ENCODE measurements at regions not wholly inside any gene's neighbourhood (a gene's known extent, or its start where the extent isn't known, plus 50 kb on each side); places are given as distances from the start of the nearest gene placed in this dataset.
"Not testable (repeated sequence)": the region's sequence is repeated elsewhere in the genome, so short reads cannot be mapped to it uniquely, and the experiment has no call there.

DNA sequence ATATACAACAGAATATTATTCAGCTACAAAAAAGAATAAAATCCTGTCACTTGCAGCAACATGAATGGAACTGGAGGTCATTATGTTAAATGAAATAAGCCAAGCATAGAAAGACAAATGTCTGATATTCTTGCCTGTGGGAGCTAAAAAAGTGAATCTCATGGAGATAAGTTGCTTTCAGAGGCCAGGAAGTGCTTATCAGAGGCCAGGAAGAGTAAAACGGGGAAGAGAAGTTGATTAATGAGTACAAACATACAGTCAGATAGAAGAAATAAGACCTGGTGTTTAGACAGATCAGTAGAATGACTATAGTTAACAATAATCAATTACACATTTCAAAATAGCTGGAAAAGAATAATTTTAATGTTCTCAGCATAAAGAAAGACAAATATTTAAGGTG is 54.4 kb upstream of the CPHXL start:
- DNase-seq (ENCODE audit: low spot score), result no peak

DNA sequence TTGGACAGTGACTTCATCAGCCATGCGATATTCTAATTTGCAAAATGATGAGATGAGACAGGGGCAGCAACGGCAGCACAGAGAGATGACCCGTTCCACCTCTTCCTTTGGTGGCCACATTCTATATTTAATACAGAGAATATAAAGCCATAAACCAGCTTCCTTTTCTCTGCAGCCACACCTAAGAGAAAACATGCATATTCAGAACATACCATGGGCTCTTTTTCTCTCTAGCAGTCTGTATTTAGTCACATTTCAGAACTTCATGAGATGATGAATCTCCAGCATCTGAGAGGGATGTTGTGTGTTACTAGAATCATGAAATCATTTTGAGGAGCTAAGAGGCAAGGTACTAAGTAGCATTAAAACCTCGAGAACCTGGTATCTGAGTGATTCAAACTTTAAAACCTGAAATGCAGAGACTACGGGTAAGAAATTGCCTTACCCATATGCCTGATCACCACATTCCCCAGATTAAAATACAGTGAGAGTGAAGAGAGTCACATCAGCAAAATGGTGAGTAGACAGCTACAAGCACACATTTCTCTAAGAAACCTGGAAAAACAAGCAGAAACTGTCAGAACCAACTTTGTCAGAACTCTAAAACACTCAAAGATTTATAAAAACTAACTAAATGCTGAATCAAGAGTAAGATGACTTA is 55.5 kb upstream of the CPHXL start:
- no peak for DNase-seq (ENCODE audit: low spot score)

DNA sequence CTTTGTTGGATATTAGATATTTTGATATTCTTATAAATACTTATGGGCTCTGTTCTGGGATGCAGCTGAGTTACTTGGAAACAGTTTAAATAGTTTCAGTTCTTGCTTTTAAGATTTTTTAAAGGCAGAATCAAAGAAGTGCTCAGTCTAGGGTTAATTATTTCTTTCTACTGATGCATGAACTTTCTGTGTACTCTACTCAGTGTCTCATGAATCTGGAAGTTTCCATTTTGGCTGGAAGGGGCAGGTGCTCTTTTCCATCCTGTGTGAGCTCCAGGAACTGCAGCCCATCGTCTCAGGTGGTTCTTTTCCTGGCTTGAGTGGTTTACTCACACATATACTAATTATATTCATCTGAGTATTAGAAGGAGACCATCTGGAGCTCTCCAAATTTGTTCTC is 61.1 kb upstream of the CPHXL start:
- DNase-seq (ENCODE audit: low spot score), result no peak

DNA sequence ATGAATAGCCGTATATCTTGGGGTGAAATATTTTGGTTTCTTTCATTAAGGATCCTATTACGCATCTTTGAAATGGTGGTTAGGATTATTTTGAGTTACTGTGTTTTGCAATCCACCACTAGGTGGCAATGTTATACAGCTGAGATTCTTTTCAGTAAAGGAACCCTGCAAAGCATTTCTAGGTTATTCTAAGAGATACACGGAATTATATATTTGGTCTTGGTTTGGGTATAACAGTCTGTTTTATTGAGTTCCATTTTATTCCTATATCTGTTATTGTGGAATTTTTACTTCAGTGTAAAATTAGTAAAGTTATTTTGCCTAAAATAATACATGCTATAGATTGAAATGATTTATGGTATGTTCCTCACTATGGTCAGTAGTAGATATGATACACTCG is 62.9 kb upstream of the CPHXL start:
- no peak for DNase-seq (ENCODE audit: low spot score)

DNA sequence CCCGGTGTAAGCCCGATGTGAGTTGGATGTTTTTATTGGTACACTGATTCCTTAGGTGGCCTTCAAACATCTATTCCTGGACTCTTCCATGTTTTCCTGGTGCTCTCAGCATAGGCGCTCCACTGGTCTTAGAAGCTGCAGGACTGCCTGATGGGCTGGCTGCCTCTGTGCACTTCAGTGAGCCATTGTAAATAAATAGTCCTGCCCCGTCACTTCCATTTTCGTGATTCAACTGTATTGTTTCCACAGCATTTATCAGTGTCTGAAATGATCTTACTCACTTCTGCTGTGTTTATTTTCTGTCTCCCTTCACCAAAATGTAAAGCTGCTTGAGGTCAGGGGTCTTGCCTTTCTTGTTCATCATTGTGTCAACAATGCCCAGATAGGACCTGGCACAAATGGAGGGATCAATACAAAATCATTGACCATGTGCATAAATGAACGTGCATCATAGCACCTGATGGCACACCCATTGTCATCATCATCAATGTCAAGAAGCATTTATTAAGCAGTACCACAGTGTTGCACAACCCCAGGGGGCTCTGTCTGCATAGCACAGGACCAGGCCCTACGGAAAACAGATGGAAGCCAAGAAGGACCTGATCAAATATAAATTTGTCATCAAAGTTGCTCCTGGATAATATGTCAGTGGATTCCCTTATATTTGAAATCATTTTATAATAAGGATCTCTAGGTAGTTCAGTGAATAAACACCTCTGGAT is 66.6 kb upstream of the CPHXL start:
- no peak for DNase-seq (ENCODE audit: low spot score)

DNA sequence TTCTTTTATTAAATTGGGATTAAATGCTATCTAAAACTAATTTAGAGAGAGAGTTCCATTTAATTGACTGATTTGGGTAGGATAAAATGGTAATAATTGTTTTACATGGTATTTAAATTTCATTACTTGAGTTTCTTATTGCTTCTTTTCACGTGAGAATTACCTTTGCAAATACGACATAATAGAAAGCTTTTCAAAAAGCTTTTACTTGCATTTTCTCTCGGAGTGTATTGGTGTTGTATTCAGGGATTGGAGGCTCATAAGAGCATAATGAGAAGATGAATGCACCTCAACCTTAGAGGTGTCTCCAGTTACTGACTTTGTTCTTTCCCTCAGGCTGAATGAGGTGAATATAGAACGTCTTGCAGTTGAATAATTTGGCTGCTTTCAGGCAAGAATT is 67.4 kb upstream of the CPHXL start:
- no peak for DNase-seq (ENCODE audit: low spot score)

DNA sequence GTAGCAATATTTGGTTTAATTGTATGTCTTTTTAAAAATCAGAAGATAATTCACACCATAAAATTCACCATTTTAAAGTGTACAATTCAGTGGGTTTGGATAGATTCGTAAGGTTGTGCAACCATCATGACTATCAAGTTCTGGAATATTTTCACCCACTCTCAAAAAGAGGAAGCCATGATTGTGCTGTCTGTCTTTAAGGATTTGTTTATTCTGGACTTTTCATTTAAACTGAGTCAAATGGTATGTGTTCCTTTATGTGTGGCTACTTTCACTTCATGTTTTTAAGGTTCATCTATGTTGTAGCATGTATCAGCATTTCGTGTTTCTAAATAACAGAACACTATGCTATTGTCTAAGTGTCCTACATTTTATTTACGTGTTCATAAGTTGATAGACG is 68.1 kb upstream of the CPHXL start:
- DNase-seq (ENCODE audit: low spot score), result no peak

DNA sequence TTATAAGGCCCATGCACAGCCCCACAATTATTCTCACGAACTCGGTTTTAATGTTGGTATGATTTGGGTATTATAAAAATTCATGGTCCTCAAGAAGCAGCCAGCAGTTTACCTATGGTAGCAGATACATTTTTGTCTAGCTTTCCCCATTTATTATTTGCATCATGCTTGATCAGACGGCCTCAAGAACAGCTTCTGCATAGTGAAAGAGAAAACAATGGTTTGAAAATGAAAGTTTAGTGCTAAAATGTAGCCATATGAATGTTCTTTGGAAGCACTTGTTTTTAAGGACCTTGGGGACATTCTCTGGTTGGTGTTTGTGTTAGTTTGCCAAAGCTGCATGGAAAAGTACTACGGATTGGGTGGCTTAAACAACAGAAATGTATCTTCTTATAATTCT is 72.4 kb upstream of the CPHXL start:
- no peak for DNase-seq (ENCODE audit: low spot score)

DNA sequence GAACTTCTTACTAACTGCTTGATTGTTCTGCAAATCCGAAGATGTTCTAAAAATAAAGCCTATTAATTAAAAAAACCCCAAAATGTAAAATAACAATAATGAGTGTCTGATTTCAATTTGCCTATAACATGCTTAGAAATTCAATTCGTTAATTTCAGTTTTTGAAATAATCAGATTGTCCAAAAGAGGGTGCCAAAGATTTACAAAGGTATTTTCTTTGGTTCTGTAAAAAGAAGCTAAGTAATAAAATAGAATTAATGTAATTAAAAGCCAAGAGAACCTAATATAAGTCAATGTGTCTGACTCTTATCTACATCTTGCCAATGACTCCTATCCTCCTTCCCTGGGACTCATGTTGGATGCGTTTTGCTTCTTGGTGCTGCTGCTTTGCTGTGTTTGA is 75.0 kb upstream of the CPHXL start:
- no peak for DNase-seq (ENCODE audit: low spot score)

DNA sequence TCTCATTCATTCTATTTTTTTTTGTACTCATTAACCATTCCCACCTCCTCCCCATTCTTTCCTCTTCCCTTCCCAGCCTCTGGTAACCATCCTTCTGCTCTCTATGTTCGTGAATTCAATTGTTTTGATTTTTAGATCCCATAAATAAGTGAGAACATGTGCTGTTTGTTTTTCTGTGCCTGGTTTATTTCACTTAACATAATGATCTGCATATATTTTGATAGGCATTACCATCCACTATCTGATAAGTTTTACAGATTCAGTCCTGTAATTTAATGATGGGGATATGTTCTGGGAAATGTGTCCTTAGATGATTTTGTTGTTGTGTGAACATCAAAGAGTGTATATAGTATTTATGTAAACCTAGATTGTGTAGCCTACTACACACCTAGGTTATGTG is 77.5 kb upstream of the CPHXL start:
- DNase-seq (ENCODE audit: low spot score), result no peak

DNA sequence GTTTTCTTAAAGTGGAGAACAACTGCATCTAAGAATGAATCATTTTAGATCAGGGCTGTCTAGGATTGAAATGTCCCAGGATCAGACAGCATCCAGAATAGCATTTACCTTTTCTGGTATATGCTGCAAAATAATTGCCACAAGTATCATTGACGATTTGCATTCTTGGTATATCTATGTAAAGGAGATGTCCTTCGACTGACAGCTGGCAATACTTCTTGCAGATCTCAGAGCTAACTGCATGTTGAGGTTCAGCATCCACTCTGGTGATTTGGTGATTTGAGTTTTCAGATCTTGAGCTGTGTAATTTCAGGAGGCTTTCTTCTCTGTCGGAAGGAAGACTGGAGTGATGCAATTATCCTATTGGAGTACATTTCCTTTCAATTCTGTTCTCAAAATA is 78.1 kb upstream of the CPHXL start:
- DNase-seq (ENCODE audit: low spot score), result no peak

DNA sequence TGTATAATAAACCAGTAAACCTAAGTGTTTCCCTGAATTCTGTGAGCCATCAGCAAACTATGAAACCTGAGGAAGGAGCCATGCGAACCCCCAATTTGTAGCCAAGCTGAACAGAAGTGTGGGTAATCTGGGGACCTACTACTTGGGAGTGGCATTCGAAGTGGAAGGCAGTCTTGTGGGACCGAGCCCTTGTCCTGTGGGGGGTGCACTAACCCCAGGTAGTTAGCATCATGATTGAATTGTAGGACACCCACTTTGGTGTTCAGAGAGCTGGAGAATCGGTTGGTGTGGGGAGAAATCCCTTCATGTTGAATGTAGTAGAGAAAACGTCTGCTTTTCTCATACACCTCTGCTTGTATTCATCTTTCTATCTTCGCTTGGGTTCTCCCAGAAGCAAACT is 79.7 kb upstream of the CPHXL start:
- no peak for DNase-seq (ENCODE audit: low spot score)

DNA sequence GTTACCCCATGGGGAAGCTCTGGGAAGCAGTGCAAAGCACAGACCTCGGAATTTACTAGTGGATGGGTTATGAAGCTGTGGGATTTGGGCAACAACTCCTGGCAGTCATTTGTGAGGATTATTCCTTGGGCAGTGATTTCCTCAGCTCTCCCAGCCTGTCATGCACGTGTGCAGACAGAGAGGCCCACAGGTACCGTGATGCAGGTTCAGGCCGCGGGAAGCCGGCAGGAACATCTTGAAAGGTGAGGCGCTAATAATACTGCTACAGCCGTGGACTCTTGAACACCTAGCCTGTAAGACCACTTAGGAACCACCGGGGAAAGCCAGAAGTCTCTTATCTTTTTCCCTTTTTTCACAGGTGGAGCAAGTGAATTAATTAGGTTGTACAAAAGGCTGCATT is 80.2 kb upstream of the CPHXL start:
- DNase-seq (ENCODE audit: low spot score), result no peak

DNA sequence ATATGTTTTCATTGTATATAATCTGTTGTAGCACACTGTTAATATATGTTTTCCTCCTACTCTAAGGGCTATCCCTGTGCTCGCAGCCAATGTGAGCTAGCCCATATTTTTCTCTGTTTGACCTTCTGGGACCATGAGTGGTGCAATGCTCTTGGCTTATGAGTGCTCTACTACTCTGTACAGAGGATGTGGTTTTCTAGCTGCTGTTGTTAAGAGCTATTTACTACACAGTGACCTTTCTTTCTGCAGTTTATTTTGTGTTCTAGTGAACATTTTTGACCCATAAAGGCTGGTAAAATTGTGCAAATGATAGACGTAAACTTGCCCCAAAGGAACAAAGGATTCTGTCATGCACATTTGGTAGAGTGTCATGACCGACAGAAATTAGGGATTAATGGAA is 84.1 kb upstream of the CPHXL start:
- DNase-seq (ENCODE audit: low spot score), result no peak

DNA sequence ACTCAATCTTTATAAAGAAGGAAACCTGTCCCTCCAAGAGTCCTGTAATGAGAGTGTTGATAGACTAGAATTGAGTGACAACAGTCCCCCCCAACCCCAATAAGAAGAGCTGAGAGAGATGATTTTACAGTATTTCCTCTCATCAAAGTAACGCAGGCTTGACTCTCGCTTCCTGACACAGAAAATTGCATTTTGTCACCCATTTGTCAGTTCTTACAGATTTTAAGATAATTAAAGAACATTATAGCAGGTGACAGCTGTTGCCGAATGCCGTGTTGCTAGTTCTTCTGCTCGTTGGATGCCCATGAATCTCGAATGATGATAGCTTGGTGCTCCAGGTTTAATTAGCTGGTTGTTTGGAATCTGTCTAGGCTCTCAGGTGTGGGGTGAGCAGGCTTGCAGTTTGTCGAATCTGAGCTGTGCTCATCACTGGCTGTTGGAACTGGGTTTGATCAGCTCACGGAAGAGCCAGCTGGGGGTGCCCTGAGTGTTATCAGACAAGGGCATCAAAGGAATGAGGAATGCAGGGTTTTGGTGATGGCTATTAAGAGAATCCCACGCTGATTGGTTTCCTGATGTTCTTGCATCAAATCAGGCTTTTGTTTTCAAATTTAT is 84.8 kb upstream of the CPHXL start:
- DNase-seq (ENCODE audit: low spot score), result no peak

DNA sequence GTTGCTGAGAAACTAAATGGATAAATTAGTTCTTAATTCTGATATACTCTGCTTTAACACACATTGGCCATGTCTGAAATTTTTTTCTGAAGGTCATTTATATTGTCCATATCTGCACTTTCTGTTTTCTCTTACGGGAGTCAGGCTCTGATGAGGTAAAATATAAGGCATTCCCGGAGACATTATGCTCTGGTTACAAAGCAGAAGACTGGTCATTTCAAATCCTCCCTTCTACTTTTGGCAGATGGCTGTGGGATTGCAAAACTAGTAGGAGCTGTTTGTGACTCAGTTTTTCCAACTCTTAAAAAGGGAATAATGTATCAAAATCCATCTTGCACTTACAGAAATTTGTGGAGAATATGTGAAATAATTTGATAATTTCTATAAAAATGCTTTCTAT is 92.2 kb upstream of the CPHXL start:
- no peak for DNase-seq (ENCODE audit: low spot score)

DNA sequence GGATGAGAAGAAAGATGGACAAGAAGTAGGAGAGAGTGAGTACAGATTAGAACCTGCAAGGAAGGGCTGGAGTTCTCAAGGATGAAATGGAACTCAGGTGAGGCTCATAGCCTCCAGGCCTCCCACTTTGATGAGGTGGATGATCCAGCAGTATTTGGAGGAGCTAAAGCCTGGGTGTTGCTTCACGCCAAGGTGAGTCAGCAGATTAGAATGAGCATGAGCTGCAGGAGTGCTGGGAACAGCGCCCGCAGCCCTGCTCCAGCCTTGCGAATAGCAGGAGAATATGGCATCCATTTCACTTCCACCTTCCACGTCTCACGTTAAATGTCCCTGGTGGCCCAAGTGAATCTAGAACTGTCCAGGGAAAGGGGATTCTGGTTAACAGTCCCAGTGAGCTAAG is 94.4 kb upstream of the CPHXL start:
- no peak for DNase-seq (ENCODE audit: low spot score)

DNA sequence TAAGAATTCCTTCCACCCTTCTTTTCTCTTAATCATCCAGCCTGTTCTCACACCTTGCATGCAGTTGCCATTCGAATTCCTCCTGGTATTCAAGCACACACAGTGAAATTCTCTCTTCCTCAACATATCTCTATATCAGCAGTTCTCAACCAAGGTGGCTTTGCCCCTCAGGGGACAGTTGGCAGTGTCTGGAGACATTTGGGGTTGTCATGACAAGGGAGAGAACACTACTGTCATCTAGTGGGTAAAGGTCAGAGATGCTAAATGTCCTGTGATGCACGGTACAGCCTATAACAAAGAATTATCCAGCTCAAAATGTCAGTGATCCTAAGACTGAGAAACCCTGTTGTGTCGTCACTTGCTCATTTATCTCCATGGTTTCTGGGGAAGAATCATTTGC is 94.8 kb upstream of the CPHXL start:
- DNase-seq (ENCODE audit: low spot score), result no peak

DNA sequence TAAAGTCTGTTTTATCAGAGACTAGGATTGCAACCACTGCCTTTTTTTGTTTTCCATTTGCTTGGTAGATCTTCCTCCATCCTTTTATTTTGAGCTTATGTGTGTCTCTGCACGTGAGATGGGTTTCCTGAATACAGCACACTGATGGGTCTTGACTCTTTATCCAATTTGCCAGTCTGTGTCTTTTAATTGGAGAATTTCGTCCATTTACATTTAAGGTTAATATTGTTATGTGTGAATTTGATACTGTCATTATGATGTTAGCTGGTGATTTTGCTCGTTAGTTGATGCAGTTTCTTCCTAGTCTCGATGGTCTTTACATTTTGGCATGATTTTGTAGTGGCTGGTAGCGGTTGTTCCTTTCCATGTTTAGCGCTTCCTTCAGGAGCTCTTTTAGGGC is 99.5 kb upstream of the CPHXL start:
- not testable (repeated sequence) for DNase-seq (ENCODE audit: low spot score)

DNA sequence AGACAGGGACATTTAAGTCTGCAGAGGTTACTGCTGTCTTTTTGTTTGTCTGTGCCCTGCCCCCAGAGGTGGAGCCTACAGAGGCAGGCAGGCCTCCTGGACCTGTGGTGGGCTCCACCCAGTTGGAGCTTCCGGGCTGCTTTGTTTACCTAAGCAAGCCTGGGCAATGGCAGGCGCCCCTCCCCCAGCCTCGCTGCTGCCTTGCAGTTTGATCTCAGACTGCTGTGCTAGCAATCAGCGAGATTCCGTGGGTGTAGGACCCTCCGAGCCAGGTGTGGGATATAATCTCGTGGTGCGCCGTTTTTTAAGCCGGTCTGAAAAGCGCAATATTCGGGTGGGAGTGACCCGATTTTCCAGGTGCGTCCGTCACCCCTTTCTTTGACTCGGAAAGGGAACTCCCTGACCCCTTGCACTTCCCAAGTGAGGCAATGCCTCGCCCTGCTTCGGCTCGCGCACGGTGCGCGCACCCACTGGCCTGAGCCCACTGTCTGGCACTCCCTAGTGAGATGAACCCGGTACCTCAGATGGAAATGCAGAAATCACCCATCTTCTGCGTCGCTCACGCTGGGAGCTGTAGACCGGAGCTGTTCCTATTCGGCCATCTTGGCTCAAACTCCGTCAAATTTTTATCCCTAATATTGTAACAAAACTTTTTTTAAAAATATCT is 101.2 kb upstream of the CPHXL start:
- not testable (repeated sequence) for DNase-seq (ENCODE audit: low spot score)

DNA sequence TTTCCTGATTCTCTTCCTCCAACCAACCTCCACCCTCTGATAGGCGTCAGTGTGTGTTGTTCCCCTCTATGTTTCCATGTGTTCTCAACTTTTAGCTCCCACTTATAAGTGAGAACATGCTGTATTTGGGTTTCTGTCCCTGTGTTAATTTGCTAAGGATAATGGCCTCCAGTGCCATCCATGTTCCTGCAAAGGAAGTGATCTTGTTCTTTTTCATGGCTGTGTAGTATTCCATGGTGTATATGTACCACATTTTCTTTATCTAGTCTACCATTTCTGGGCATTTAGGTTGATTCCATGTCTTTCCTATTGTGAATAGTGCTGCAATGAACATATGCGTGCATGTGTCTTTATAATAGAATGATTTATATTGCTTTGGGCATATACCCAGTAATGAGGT is 107.1 kb upstream of the CPHXL start:
- not testable (repeated sequence) for DNase-seq (ENCODE audit: low spot score)

DNA sequence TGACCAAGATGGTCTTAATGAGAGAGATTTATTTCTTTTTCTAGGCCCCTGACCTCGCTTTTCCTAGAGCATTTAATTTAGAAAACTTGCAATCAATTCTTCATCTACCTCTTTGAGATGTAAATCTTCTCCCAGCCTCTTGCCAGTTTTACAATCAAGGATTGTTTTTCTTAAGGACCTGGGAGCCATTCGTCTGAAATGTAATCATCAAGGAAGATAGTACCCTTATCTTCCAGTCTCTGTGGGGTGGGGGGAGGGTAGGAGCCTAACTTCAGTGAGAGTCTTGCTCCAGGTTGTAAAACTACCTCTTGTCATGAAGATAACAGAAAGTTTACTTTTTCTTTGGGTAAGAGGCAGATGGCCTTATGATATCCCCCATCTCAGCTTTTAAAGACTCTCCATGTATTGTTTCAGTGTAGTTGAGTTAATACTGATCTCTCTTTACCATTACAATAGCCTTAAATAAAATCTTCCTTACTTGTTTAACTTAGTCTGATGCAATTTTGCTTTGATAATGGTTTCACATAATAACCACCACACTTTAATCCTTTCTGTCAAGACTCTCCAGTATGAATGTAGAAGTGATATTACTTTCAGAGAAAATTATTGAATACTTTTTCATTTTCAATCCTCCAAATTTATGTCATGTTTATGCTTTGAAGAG is 110.2 kb upstream of the CPHXL start:
- no peak for DNase-seq (ENCODE audit: low spot score)

DNA sequence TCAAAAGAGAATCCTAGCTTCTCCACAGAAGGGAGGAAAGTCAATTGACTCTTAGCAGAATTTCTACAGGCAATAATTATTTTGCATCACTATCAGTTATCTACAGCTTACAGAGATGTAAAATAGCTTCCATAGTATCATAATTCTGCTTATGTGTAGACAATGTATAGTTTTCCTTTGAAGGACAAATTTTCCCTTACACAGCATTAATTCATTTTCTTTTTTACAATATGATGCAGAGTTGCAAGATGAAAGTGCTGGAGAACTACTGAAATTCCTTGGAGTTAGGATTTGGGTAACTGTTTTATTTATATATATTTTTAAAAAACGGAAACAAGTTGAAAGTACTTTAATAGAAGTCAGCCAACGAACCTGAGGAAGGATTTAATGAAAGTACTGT is 111.0 kb upstream of the CPHXL start:
- no peak for DNase-seq (ENCODE audit: low spot score)

All from ecto neural progenitor cell (in vitro differentiated cells).